HG02870 (cell line): ENCODE measurements at regions not wholly inside any gene's neighbourhood (a gene's known extent, or its start where the extent isn't known, plus 50 kb on each side); places are given as distances from the start of the nearest gene placed in this dataset.
"Not testable (repeated sequence)": the region's sequence is repeated elsewhere in the genome, so short reads cannot be mapped to it uniquely, and the experiment has no call there.

Experiments
- ATAC-seq: cut with Tn5 transposase; IDR thresholded peaks from one replicate; pipeline ENCODE4 v1.9.1; 2021; ENCODE audit warnings: mild to moderate bottlenecking, moderate library complexity; ENCODE audit not compliant: unreplicated experiment

- ATAC-seq = no peak
Measured at GRCh38 chr10:65172249-65172648, 1651.0 kb downstream of the REEP3 start.

DNA sequence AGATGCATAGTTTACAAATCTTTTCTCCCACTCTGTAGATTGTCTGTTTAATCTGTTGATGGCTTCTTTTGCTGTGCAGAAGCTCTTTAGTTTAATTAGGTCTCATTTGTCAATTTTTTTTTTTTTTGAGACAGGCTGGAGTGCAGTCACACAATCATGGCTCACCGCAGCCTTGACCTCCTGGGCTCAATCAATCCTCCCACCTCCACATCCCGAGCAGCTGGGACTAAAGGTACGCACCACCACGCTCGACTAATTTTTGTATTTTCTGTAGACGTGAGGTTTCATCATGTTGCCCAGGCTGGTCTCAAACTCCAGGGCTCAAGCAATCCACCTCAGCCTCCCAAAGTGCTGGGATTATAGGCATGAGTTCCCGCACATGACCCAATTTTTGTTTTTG is 1655.8 kb downstream of the REEP3 start:
- ATAC-seq = no peak

GRCh38 chr10:65183236-65183635 is 1662.0 kb downstream of the REEP3 start:
- no peak for ATAC-seq

DNA sequence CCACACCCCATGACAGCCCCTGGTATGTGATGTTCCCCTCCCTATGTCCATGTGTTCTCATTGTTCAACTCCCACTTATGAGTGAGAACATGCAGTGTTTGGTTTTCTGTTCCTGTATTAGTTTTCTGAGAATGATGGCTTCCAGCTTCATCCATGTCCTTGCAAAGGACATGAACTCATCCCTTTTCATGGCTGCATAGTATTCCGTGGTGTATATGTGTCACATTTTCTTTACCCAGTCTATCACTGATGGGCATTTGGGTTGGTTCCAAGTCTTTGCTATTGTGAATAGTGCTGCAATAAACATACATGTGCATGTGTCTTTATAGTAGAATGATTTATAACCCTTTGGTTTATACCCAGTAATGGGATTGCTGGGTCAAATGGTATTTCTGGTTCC is 1665.5 kb downstream of the REEP3 start:
- ATAC-seq = not testable (repeated sequence)

DNA sequence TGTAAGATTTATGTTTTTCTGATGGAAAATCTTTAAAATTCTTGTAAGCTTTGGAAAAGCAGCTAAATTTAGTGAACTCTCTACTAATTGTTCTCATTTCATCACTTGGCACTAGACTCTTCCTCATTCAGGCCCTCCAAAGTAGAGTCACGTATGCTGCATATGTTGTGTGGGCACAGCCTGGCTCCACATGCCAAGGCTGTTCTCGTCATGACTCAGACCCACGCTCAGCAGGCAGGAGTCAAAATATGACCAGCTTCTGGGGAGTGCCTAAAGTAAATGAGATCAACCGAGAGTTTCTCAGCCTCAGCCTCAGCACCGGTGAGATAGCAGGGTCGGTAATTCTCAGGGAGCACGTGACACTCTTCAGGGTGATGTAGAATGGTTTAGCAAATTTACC is 1672.9 kb downstream of the REEP3 start:
- ATAC-seq = no peak

- no peak for ATAC-seq
Measured at GRCh38 chr10:65194555-65194954, 1673.4 kb downstream of the REEP3 start.

DNA sequence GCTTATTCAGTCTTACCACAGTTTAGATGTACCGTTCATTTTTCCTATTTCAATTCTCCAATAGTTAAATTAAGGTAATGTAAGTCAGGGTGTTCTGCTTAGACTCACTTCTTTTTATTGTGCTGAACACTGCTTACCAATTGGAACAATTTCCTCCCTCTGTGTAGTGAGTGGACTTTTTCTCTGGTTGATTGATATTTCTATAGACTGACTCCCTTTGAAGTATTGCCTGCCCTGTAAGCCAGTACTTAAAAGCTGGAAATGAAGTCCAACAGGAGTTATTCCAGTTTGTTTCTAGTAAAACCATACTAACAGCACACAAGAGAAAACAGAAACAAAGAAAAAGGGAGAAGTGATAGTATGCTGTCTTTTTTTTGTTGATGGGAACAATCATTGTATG is 1674.9 kb downstream of the REEP3 start:
- no peak for ATAC-seq

DNA sequence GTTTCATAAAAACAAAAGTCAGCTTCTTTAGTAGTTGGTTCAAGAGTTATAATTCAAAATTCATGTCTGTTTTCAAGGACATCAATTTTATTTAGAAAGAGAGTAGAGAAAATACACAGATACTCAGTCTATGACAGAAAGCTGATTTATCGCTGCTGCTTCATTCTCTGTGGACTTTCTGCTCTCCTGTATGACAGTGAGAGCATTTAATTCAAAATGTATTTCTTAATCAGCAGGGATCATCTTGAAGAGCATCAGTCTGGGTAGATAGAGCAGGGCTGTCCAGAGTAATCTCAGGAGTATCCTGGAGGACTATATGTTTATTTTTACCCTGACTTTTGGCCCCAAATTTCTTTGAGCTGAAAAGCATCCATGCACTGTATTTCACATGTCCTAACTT is 1676.7 kb downstream of the REEP3 start:
- no peak for ATAC-seq

- no peak for ATAC-seq
Measured at GRCh38 chr10:65201491-65201890, 1680.3 kb downstream of the REEP3 start.

DNA sequence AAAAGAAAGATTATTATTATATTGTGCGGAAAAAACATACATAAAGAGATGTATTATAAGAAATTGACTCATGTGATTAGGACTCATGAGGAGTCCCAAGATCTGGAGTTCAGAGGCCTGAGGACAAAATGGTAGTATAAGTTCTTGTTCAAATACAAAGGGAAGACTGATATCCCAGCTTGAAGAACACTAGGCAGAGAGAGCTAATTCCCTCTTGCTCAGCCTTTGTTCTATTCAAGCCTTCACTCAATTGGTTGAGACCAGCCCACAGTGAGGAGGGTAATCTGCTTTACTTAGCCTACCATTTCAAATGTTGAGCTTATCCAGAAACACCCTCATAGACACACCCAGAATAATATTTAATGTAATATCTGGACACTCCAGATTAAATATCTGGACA is 1683.8 kb downstream of the REEP3 start:
- no peak for ATAC-seq

DNA sequence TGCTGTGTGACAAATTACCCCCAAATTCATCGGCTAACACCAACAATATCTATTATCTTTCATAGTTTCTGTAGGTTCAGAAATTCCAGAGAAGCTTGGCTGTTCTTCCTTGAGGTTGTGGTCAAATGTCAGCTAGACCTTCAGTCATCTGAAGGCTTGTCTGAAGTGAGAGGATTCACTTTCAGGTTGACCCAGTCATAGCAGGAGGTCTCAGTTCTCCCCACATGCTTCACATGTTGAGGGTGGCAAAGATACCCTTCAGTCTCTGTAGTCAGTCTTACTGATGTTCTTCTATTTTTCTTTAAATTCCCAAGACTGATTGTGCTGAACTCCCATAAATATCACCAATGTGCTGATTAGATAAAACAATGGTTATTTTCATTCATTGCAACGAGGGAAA is 1692.0 kb downstream of the REEP3 start:
- no peak for ATAC-seq

DNA sequence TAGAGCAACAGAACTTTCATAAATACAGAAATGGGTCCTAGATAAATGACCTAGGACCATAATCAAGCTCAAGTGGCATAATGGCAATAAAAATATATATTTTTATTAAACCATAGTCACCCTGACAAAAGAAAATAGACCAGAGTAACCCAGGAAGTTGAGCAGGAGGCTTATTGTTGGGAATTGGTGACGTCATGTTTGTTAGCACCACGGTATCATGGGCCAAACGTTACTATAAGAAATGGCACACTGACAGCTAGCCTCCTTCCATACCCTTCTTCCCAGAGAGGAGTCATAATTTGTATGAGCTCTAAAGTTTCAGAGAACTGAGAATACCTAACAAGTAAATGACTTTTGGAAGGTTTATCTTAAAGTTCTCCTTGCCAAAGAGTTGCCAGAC is 1698.2 kb downstream of the REEP3 start:
- ATAC-seq = no peak

- no peak for ATAC-seq
Measured at GRCh38 chr10:65231148-65231547, 1694.7 kb upstream of the LRRTM3 start.

DNA sequence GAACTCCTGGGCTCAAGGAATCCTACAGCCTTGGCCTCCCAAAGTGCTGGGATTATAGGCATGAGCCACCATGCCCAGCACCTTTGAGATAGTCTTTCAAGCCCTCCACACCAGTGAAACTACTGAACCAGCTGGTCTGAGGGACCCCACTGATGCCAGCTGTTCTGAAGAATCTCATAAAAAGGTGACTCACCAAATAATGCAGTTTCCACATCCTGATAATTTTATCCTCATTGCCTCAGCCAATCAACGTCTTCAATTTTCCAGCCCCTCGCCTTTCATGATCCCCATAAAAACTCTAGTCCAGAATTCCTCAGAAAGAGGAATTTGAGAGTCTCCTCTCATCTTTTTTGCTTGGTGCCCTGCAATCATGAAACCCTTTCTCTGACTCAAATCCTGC is 1691.6 kb upstream of the LRRTM3 start:
- no peak for ATAC-seq

DNA sequence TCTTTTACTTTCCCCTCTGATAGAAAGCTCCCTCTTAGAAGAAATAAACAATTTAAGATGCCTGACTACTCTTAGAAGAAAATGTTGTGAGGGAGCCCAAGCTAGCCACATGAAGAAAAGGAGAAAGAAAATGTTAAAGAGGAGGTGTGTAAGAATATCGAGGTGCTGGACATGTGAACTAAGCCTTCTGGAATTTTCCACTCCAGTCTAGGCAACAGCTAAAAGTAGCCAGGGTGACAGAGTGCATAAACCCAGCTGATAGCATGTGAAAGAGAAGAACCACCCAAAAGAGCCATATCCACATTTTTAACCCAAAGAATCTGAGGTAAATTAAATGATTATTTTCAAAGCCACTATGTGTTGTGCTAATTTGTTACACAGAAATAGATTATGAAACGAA is 1690.6 kb upstream of the LRRTM3 start:
- no peak for ATAC-seq

DNA sequence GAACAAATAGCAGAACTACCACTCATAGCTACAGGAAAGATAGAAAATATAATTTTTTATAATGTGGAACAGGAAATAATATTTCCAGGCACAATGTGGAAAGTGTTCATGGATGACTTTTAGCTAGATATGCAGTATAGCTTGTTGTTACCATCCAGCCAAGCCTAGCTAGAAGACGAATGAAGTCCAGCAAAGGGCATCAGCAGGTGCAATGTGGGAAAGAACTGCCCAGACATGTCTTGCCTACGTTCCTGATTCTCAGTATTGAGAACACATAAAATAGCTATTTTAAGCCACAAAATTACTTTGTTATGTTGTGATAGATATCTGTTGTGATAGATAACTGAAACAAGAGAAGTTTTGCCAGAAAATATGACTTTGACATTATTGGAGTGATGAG is 1690.0 kb upstream of the LRRTM3 start:
- ATAC-seq = no peak

DNA sequence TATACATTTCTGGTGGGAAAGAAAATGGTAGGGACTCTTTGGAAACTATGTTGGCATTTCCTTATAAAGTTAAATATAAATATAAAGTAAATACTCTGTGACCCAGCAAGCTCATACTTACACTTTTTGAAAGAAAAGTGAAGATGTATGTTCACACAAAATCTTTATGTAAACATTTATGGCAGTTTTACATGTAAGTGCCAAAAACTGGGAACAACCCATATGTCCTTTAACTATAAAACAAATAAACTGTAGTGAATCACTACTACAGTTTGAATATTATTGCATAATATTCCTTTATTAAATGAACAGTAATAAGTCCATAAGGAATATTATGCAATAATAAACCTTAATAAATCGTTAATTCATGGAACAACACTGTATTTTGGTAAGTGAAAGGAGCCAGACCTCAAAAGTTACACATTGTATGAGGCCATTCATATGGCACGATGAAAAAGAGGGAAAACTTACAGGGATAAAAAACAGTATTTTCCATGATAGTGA is 1660.3 kb upstream of the LRRTM3 start:
- ATAC-seq = no peak

- ATAC-seq = not testable (repeated sequence)
Measured at GRCh38 chr10:65269551-65269950, 1656.3 kb upstream of the LRRTM3 start.

- no peak for ATAC-seq
Measured at GRCh38 chr10:65270969-65271368, 1654.9 kb upstream of the LRRTM3 start.

- ATAC-seq = no peak
Measured at GRCh38 chr10:65273115-65273514, 1652.7 kb upstream of the LRRTM3 start.

DNA sequence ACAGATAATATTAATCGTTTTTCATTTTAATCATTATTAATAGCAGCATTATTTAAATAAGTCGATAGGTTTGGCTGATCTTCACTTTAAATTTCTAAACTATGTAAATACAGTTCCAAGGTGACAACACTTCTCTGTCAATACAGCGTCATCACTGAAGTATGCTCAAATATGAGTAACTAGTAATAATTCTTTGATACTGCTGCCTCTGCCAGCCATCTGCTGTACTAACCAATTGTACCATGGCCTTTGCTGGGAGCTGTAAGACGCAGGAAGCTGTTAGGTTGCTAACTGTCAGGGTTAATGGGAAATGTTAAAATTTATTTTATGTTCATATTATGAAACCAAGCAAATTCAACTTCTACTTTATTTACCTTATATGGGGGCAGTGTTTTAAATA is 1650.5 kb upstream of the LRRTM3 start:
- ATAC-seq = no peak

GRCh38 chr10:65284495-65285041 is 1641.3 kb upstream of the LRRTM3 start:
- ATAC-seq = no peak

- not testable (repeated sequence) for ATAC-seq
Measured at GRCh38 chr10:65285726-65286125, 1640.1 kb upstream of the LRRTM3 start.
